Neutrophil (primary cell): ENCODE measurements at regions not wholly inside any gene's neighbourhood (a gene's known extent, or its start where the extent isn't known, plus 50 kb on each side); places are given as distances from the start of the nearest gene placed in this dataset.

Experiments
- H3K27ac ChIP-seq: fragments of 200-600 bp; sonication (generic); 2 replicates; pipeline ENCODE4 v1.5.1; 2016; ENCODE audit warnings: mild to moderate bottlenecking, moderate library complexity
- H3K27me3 ChIP-seq: fragments of 200-600 bp; sonication (generic); 2 replicates; pipeline ENCODE4 v1.6.0; 2016; ENCODE audit warnings: mild to moderate bottlenecking
- H3K36me3 ChIP-seq: fragments of 200-600 bp; sonication (generic); 2 replicates; pipeline ENCODE4 v1.5.1; 2017
- H3K4me1 ChIP-seq, 2 experiments: fragments of 200-600 bp in 1 of 2; sonication (generic) in 1 of 2; 1 replicate in 1 of 2; 2 replicates in 1 of 2; pipeline versions ENCODE4 v1.5.1 to v1.6.1; 2013 to 2016; ENCODE audit warnings: low read depth in 1 of 2, low read length in 1 of 2, mild to moderate bottlenecking in 1 of 2, moderate library complexity in 1 of 2; ENCODE audit not compliant: control insufficient read depth in 1 of 2, insufficient read depth in 1 of 2
- H3K4me3 ChIP-seq, 2 experiments: fragments of 200-600 bp in 1 of 2; sonication (generic) in 1 of 2; 1 replicate in 1 of 2; 2 replicates in 1 of 2; pipeline ENCODE4 v1.5.1; 2013 to 2016; ENCODE audit warnings: low read depth in 1 of 2, low read length in 1 of 2, mild to moderate bottlenecking in 1 of 2, moderate library complexity in 1 of 2
- H3K9me3 ChIP-seq: fragments of 200-600 bp; sonication (generic); 2 replicates; pipeline ENCODE4 v1.5.1; 2016
- CTCF ChIP-seq: fragments of 200-600 bp; sonication (generic); IDR thresholded peaks from 2 replicates; pipeline ENCODE4 v1.5.1; 2016; ENCODE audit warnings: antibody characterized with exemption

- Histone ChIP-seq H3K4me1 (no peaks in the 10 kb centered on the region), H3K36me3 (no peaks in the 10 kb centered on the region), H3K27me3 (no peaks in the 10 kb centered on the region), H3K4me3 (no peak overlapping the region), H3K9me3 (no peaks in the 10 kb centered on the region), H3K27ac (no peak overlapping the region)
- no peak for TF ChIP-seq CTCF
Observed at GRCh38 chr9:117541181-117541580, 126.3 kb upstream of the ASTN2 start.

GRCh38 chr9:117535973-117536372 lies 121.1 kb upstream of the ASTN2 start:
- H3K9me3 ChIP-seq, result no peaks in the 10 kb centered on the region
- H3K4me3 ChIP-seq, result no peak overlapping the region
- H3K27me3 ChIP-seq, result no peaks in the 10 kb centered on the region
- no peak for TF ChIP-seq CTCF
- H3K27ac ChIP-seq, result no peak overlapping the region
- no peaks in the 10 kb centered on the region for H3K36me3 ChIP-seq
- no peaks in the 10 kb centered on the region for H3K4me1 ChIP-seq

- Histone ChIP-seq H3K9me3 (no peaks in the 10 kb centered on the region), H3K4me3 (no peak overlapping the region), H3K36me3 (no peaks in the 10 kb centered on the region), H3K27me3 (no peaks in the 10 kb centered on the region), H3K27ac (no peak overlapping the region), H3K4me1 (no peaks in the 10 kb centered on the region)
- no peak for TF ChIP-seq CTCF
Observed at GRCh38 chr9:117535434-117535833, 120.6 kb upstream of the ASTN2 start.

GRCh38 chr9:117528225-117528624 lies 113.4 kb upstream of the ASTN2 start:
- Histone ChIP-seq H3K27ac (no peak overlapping the region), H3K9me3 (no peaks in the 10 kb centered on the region), H3K27me3 (no peaks in the 10 kb centered on the region), H3K4me1 (no peaks in the 10 kb centered on the region), H3K4me3 (no peak overlapping the region), H3K36me3 (no peaks in the 10 kb centered on the region)
- no peak for TF ChIP-seq CTCF

GRCh38 chr9:117526674-117527073 lies 111.8 kb upstream of the ASTN2 start:
- Histone ChIP-seq H3K27me3 (no peaks in the 10 kb centered on the region), H3K27ac (no peak overlapping the region)
- no peak for TF ChIP-seq CTCF

More at GRCh38 chr9:117526674-117527073, 111.8 kb upstream of the ASTN2 start:
- no peak overlapping the region for H3K4me3 ChIP-seq
- H3K4me1 ChIP-seq, result no peaks in the 10 kb centered on the region
- no peaks in the 10 kb centered on the region for H3K9me3 ChIP-seq
- H3K36me3 ChIP-seq, result no peaks in the 10 kb centered on the region
